ENCODE measurements at regions not wholly inside any gene's neighbourhood (a gene's known extent, or its start where the extent isn't known, plus 50 kb on each side); places are given as distances from the start of the nearest gene placed in this dataset.

DNA sequence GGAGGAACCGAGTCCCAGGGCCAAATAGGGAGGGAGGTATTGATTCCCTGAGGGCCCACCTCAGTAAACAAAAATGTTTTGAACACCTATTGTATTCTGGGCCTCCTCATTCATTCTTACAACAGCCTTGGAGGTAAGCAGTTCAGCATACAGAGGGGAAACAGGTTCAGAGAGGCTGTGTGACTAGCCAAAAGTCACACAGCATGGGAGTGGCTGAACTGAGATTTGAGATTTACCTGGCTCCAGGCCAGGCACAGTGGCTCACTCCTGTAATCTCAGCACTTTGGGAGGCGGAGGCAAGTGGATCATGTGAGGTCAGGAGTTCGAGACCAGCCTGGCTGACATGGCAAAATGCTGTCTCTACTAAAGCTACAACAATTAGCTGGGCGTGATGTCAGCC lies 107.2 kb downstream of the TMEM130 start:
- no peaks in the 10 kb centered on the region for H3K23me2 ChIP-seq (ENCODE audit: insufficient read length, low read depth, low read length, poor library complexity, severe bottlenecking)
- WGBS (ENCODE audit: extremely low coverage, insufficient read length, low lambda C conversion rate): no CpG with 5 or more reads among the region's 4 CpGs
- H2BK20ac ChIP-seq (ENCODE audit: low read depth, low read length, poor library complexity, severe bottlenecking): no peak overlapping the region
- H3K14ac ChIP-seq (ENCODE audit: insufficient read depth, low read length): no peak overlapping the region
- no peaks in the 10 kb centered on the region for H3K9me3 ChIP-seq (ENCODE audit: control insufficient read depth, low read depth, low read length)
- H2BK120ac ChIP-seq (ENCODE audit: low read depth, low read length, poor library complexity, severe bottlenecking): no peak overlapping the region
- H3K4me1 Mint-ChIP-seq: peaks cover 2 to 7% of the 10 kb centered on the region in 2 experiments; a peak in 3 of 4 replicates
- TF ChIP-seq, protein P1, sequence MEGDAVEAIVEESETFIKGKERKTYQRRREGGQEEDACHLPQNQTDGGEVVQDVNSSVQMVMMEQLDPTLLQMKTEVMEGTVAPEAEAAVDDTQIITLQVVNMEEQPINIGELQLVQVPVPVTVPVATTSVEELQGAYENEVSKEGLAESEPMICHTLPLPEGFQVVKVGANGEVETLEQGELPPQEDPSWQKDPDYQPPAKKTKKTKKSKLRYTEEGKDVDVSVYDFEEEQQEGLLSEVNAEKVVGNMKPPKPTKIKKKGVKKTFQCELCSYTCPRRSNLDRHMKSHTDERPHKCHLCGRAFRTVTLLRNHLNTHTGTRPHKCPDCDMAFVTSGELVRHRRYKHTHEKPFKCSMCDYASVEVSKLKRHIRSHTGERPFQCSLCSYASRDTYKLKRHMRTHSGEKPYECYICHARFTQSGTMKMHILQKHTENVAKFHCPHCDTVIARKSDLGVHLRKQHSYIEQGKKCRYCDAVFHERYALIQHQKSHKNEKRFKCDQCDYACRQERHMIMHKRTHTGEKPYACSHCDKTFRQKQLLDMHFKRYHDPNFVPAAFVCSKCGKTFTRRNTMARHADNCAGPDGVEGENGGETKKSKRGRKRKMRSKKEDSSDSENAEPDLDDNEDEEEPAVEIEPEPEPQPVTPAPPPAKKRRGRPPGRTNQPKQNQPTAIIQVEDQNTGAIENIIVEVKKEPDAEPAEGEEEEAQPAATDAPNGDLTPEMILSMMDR (conservative IDR thresholded peaks at IDR 0.05): no peak
- no peak overlapping the region for H2BK5ac ChIP-seq (ENCODE audit: insufficient read length, low read length)
- H3K4ac ChIP-seq (ENCODE audit: low read depth, low read length): no peak overlapping the region
- no peaks in the 10 kb centered on the region for H3K4me1 ChIP-seq (ENCODE audit: insufficient read depth, low read length)
- H4K5ac ChIP-seq (ENCODE audit: insufficient read length, low read depth, low read length): no peak overlapping the region
- no peak overlapping the region for H3K23ac ChIP-seq (ENCODE audit: insufficient read length, low read depth, low read length)
- no peak overlapping the region for H2BK15ac ChIP-seq (ENCODE audit: low read depth, low read length)
- no peak overlapping the region for H2AFZ ChIP-seq (ENCODE audit: low read length)
- no peaks in the 10 kb centered on the region; a peak in 1 of 5 replicates for H3K9me3 Mint-ChIP-seq
- H3K18ac ChIP-seq (ENCODE audit: insufficient read length, low read depth, low read length): no peak overlapping the region
- H3K56ac ChIP-seq (ENCODE audit: insufficient read length, low read depth, low read length): no peak overlapping the region
- no peak overlapping the region for H3K27ac Mint-ChIP-seq
- H2BK12ac ChIP-seq (ENCODE audit: insufficient read length, low read depth, low read length): no peak overlapping the region
- peaks cover 20% of the 10 kb centered on the region for H3K27me3 Mint-ChIP-seq (ENCODE audit: low read depth)
- H2AK5ac ChIP-seq (ENCODE audit: insufficient read length, low read length): no peak overlapping the region
- no peak overlapping the region for H3T11ph ChIP-seq (ENCODE audit: low read length)
- no peak overlapping the region for H3K4me2 ChIP-seq (ENCODE audit: insufficient read depth, insufficient read length, low read length)
- no peak overlapping the region for H3K9ac ChIP-seq (ENCODE audit: extremely low read depth, insufficient read length, low read length)
- H3K79me1 ChIP-seq (ENCODE audit: insufficient read depth, low read depth, low read length, poor library complexity, severe bottlenecking): no peaks in the 10 kb centered on the region
- H3K36me3 Mint-ChIP-seq (ENCODE audit: insufficient read depth in 1 of 3, low read depth in 3 of 3): no peaks in the 10 kb centered on the region
- no peak overlapping the region for H4K91ac ChIP-seq (ENCODE audit: insufficient read length, low read depth, low read length)
- DNase-seq: no peak
- no peak overlapping the region for H4K8ac ChIP-seq (replicated peaks; ENCODE audit: insufficient read length, low read depth, low read length)
- H4K20me1 ChIP-seq (ENCODE audit: control insufficient read depth, insufficient read depth, insufficient read length): no peaks in the 10 kb centered on the region
- H3K27ac ChIP-seq (ENCODE audit: insufficient read length, low read depth, low read length): no peak overlapping the region
- H3K79me2 ChIP-seq (ENCODE audit: insufficient read depth, low read length): no peaks in the 10 kb centered on the region
- no peaks in the 10 kb centered on the region for H3K27me3 ChIP-seq (ENCODE audit: insufficient read depth, low read length)
- H3K4me3 Mint-ChIP-seq: no peak overlapping the region

Measured in H9 (cell line).